HG03045 (cell line): ENCODE measurements at regions not wholly inside any gene's neighbourhood (a gene's known extent, or its start where the extent isn't known, plus 50 kb on each side); places are given as distances from the start of the nearest gene placed in this dataset.
"Not testable (repeated sequence)": the region's sequence is repeated elsewhere in the genome, so short reads cannot be mapped to it uniquely, and the experiment has no call there.

ENCODE experiments used
- ATAC-seq: cut with Tn5 transposase; IDR thresholded peaks from one replicate; pipeline ENCODE4 v1.9.1; 2021; ENCODE audit warnings: mild to moderate bottlenecking, moderate library complexity; ENCODE audit not compliant: unreplicated experiment

DNA sequence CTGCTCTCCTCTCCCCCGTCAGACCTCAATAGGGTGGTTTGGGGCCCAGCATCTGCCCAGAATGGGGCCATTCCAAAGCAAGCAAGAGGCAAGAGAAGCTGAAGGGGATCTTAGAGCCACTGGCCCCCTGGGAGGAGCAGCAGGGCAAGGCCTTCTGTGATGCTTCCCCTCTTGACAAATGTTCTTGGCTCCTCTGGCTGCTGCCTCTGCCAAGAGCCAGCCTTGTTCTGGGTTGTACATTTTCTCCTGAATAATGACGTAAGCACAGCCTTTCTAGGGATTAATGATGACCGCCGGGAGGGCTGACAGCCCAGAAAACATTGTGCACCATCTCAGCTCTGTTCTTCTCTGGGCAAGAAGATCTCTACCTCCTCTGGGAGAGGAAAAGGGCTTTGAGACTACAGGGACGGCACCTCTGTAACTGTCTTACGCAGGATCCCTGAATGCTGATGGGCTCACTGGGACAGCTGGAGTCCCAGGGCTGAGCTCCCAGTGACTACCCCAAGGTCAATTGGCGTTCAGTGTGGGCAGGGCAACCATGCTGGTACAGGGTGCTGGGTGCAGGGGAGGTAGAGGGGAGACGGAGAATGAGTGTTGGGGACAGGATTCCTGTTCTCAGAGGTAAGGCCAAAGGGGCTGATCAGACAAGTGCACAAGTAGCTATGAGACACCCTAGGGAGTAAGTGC, 253.3 kb downstream of the FAM43A start:
- ATAC-seq = no peak

DNA sequence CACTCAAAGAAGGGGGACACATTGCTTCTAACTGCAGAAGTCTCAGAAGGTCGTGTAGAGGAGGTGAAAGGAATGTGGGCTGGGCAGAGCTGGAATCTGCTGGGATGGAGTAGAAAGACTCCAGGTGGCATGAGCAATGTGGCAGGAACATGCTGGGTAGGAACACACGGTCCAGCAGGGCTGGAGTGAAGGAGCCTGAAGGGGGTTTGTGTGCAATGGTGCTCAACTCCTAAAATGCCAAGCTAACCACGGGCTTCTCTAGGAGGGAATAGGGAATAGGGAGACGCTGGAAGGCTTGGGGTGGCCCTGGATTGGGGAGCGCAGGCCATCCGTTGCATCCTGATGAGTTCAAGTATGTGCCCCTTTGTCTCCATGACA, 253.8 kb downstream of the FAM43A start:
- no peak for ATAC-seq

DNA sequence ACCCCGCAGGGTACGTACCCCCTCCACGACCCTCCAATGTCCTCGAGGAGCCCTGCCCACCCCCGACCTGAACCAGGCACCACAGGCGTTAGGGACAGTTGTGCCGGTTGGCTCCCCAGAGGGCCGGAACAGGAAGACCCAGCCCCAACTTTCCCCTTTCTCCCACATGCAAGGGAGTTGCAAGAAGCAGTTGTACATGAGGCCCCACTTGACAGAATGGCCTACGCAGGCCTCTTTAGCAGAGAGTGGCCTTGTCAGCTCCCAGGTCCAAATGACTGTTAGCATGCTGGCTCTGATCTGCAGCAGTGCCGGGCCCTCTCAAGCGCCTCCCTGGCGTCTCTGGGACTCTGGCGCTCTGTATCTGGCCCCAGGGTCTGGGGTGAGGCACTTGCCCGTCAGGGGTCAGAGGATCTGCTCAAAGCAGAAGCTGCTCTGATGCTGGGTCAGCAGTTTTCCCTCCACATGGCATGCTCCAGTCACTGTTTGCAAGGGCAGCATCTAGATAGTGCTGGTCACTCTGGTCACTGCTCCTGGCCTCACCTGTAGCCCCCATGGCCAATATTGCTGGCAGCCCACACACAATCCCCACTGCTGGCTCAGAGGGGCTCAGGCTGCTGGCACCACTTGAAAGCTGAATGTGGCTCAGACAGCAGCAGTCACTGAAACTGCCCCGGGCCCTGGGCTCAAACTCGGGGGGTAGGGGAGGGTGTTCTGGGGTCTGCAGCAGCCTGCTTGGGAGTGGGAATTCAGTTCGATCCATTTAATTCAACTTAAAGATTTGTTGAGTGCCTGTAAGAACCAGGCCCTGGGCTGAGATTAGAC, 254.5 kb downstream of the FAM43A start:
- ATAC-seq = no peak

DNA sequence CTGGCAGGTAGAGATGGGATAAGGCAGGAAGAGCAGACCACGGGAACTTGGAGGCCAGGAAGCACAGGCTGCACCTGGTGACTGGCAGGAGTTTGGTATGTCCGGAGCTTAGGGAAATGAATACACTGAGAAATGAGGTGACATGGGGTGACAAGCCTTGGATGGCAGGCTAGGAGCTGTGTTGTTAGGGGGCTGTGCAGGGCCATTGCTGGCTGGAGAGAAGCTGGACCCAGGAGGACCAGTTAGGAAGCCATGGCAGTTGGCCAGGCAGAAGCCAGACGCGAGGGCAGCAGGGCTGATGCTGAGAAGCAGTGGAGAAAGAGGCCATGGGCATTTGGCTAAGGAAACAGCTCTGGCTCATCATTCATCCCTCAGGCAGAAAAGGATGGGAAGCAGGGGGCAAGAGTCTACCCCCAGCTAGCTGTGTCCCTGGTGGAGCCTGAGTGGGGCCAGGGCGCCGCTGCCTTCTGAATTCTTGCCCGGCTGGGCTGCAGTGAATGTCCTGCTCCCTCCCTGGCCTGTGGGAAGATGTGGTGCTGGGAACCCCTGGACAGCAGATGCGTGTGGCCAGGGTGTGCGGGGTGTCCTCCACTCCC, 255.8 kb downstream of the FAM43A start:
- ATAC-seq = no peak

GRCh38 chr3:194941956-194942511, 256.4 kb downstream of the FAM43A start:
- no peak for ATAC-seq

- no peak for ATAC-seq
Measured at GRCh38 chr3:194944526-194944925, 258.8 kb downstream of the FAM43A start.

DNA sequence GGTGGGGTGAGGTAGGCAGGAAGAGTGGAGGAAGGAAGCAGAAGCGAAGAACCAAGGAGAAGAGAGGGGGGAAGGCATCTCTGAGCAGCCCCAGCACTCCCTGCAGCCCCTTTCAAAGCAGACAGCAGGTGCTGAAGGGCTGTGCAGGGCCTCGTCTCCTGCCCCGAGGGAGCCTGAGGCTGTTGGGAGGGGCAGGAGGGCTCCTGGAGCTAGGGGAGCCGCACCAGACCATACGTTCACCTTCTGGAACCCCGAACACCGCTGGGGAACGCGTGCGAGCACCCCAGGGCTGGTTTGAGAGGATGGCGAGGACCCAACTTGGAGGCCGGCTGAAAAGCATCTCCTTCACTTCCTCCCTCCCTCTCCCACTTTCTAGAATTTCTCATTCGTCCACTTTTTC, 259.8 kb downstream of the FAM43A start:
- no peak for ATAC-seq

DNA sequence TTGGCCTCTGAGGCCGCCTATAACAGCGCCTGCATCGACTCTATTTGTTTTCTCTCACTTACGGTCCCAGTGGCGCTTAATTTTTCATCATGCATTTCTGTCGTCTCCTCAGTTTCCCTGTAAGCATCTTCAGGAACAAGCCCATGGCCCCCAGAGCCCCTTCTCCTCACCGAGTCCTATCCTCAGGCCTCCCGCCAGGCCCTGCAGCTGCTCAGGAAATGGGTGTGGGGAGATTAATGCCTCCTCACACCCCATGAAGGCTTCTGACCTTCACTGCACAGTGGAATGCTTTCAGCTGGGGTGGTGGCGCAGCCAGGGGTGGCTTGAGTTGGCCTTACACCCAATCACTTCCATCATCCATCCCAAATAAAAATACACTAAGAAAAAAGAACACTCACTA, 260.4 kb downstream of the FAM43A start:
- ATAC-seq = no peak

GRCh38 chr3:194949592-194949991, 263.9 kb downstream of the FAM43A start:
- no peak for ATAC-seq

DNA sequence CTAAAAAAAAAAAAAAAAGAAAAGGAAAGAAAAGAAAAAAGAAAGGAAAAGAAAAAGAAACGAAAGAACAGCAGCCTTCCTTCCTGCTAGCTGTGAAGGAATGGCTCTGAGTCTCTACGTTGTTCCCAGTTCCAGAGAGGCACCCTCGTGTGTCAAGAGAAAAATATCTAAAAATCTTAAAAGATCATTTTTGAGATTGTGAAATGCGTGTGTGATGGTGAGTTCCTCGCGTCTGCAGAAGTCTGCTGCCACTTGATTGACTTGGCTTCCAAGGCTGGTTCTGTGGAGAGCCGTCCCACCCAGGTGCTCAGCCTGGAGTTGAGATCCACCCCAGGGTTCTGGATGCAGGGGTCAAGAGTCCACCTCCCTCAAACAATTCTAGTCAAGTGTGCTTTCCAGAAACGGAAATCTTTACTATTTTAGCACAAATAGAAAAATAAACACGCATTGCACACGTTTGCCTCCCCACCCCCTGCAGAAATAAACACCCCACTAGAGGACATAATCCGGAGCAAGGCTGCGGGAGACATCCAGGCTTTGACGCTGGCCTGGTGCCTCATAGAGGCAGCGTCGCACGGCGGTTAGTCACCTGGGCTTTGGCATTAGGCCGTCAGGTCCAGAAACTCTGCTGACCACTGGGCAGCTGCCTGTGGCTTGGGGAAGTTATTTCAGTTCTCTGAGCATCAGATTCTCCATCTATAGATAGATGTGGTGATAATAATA, 265.4 kb downstream of the FAM43A start:
- ATAC-seq = no peak

DNA sequence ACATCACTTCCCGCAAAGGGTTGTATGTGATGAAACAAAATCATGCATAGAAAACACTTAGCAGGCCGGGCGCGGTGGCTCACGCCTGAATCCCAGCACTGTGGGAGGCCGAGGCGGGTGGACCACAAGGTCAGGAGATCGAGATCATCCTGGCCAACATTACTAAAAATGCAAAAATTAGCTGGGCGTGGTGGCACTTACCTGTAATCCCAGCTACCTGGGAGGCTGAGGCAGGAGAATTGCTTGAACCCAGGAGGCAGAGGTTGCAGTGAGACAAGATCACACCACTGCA, 265.9 kb downstream of the FAM43A start:
- not testable (repeated sequence) for ATAC-seq

DNA sequence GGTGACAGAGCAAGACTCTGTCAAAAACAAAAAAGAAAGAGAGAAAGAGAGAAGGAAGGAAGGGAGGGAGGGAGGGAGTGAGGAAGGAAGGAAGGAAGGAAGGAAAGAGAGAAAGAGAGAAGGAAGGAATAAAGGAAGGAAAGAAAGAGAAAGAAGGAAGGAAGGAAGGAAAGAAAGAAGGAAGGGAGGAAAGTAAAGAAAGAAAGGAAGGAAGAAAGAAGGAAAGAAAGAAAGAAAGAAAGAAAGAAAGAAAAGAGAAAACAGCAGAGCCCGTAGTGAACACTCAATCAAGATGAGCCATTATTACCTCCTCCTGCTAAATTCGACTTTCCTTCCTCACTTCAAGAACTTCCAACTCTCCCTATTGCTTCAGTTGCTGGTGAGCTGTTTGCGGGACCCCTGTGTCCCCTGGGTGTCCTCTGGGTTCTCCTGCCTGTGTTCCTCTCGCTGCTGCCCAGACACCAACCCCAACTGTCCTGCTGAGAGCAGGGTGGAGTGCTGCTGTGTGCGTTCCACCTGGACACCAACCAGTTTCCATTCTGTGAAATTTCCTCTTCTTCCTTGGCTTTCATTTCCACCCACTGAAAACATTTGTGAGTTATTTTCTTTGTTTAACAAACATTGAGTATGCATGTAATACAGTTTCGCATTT, 266.4 kb downstream of the FAM43A start:
- no peak for ATAC-seq

DNA sequence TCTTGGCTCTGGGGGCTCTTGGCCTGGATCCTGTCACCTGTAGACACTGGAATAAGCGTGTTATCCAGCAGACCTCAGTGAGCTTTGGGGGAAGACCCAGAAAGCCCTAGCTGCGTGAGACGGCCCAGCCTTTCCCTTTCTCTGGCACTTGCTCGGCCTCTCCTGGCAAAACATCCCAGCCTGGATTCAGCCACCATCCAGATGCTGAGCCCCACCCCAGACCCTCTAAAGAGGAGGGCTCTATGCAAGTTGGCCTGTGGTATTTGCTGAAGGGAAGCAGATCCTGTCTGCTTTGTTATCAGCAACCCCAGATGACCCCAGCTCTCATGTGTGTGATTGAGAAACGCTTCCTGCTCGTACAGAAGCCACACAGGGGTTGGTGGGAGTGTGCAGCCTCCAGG, 267.2 kb downstream of the FAM43A start:
- ATAC-seq = no peak

DNA sequence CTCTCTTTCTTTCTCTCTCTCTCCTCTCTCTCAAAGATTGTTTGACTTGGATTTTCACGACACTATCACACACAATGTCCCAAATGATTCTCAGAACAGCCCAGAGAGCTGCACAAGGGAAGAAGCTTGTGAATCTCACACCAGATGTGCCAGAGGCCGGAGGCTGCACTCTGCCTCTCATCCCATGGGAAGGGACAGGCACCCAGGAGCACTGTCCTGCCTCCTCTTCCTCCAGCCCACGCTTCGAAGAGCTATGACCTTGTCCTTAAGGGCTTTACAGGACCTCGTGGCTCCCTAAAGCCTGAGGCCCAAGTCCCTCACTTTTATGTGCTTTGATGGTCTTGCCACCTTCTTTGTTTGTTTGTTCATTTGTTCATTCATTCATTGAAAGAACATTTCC, 267.6 kb downstream of the FAM43A start:
- ATAC-seq = no peak

- ATAC-seq = no peak
Measured at GRCh38 chr3:194955546-194955945, 269.9 kb downstream of the FAM43A start.

DNA sequence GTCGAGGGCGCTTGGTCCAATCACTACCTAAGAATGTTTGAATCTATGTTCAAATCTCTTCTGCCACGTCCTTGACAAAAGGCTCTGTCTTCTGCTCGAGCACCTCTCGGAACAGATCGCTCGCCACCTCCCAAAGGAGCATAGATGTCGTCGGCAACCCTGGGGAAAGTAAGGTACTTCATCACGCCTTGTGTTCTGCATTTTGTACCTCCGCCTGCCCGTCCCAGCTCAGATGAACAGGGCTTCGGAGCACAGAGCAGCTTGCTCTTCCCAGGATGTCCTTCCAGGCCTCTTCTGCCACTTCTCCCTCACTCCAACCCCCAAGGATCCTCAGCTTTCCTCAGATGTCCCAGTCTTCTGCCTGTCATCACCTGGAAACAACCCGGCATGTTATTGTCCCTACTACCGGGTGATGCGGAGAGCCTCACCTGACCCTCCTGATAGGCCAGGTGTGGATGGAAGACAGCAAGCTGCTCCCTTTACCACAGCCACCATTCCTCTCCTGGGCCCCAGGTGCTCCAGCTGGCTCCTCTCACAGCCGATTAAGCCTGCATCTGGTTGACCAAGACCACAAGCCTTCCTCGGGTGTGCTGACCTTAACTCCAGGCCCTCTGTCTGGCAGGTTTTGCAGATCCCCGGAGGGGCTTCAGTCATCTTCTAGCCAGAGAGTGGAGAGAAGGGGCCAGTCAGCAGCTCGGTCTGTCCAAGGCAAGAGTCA, 270.5 kb downstream of the FAM43A start:
- no peak for ATAC-seq

GRCh38 chr3:194956697-194957396, 271.2 kb downstream of the FAM43A start:
- no peak for ATAC-seq

GRCh38 chr3:194957743-194958240, 272.1 kb downstream of the FAM43A start:
- ATAC-seq = no peak

- no peak for ATAC-seq
Measured at GRCh38 chr3:194959217-194959616, 273.5 kb downstream of the FAM43A start.
